C4-2B (cell line): ENCODE measurements at regions not wholly inside any gene's neighbourhood (a gene's known extent, or its start where the extent isn't known, plus 50 kb on each side); places are given as distances from the start of the nearest gene placed in this dataset.

Source experiments
- H3K27ac ChIP-seq: fragments of 450-650 bp; 2 replicates; pipeline ENCODE4 v1.5.1; 2017
- ZFX ChIP-seq: fragments of 450-650 bp; IDR thresholded peaks from 2 replicates; pipeline ENCODE4 v1.6.1; 2017
- TF ChIP-seq, protein P1 (sequence below): fragments of 450-650 bp; conservative IDR thresholded peaks from 2 replicates; pipeline ENCODE4 v1.5.1; 2017; ENCODE audit warnings: mild to moderate bottlenecking

DNA sequence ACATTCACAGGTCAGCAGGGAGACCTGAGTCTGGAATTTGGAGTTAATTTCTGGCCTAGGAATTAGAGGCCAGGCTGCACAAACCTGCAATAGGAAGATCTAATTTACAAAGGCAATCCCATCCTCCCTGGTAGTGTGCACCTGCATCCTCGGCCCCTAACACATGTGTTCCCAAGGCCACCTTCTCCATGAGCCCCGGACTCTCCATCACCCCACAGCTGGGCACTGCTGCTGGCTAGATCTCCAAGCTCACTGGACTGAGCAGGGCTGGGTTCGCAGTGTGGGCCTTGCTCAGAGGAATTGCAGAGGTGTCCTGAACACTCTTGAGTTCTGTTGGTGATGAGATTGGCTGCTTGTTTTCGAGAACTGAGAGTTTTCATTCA, 162.6 kb upstream of the TWIST2 start:
- no peak for TF ChIP-seq ZFX
- TF ChIP-seq, protein P1, sequence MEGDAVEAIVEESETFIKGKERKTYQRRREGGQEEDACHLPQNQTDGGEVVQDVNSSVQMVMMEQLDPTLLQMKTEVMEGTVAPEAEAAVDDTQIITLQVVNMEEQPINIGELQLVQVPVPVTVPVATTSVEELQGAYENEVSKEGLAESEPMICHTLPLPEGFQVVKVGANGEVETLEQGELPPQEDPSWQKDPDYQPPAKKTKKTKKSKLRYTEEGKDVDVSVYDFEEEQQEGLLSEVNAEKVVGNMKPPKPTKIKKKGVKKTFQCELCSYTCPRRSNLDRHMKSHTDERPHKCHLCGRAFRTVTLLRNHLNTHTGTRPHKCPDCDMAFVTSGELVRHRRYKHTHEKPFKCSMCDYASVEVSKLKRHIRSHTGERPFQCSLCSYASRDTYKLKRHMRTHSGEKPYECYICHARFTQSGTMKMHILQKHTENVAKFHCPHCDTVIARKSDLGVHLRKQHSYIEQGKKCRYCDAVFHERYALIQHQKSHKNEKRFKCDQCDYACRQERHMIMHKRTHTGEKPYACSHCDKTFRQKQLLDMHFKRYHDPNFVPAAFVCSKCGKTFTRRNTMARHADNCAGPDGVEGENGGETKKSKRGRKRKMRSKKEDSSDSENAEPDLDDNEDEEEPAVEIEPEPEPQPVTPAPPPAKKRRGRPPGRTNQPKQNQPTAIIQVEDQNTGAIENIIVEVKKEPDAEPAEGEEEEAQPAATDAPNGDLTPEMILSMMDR = no peak

GRCh38 chr2:238685713-238686112, 162.2 kb upstream of the TWIST2 start:
- TF ChIP-seq, protein P1 = no peak
- no peak for TF ChIP-seq ZFX
- H3K27ac ChIP-seq = no peak overlapping the region

More for the DNA sequence above, 162.6 kb upstream of the TWIST2 start:
- H3K27ac ChIP-seq = no peak overlapping the region

GRCh38 chr2:238686223-238686622, 161.7 kb upstream of the TWIST2 start:
- TF ChIP-seq, protein P1 = no peak
- no peak for TF ChIP-seq ZFX
- no peak overlapping the region for H3K27ac ChIP-seq

GRCh38 chr2:238688193-238689153, 159.4 kb upstream of the TWIST2 start:
- TF ChIP-seq ZFX = no peak
- TF ChIP-seq, protein P1 = no peak
- H3K27ac ChIP-seq = no peak overlapping the region

DNA sequence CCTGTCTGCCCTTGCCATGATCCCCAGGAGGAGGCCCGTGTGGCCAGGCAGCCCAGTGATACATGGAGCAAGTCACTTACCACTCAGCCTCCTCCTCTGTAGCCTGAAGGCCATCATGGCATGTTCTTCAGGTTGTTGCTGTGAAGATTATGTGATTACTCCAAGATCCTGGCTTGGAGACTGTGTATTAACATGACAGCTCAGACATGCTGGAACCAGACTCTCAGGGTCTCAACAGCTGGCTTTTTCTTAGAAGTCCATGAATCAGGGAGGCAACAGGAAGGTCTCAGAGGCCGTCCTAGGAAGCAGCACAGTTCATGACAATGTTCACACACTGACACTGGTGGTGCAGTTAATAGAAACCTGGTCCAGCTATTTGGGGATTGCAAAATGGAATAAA, 158.6 kb upstream of the TWIST2 start:
- H3K27ac ChIP-seq = no peak overlapping the region
- TF ChIP-seq, protein P1 = no peak
- TF ChIP-seq ZFX = no peak

GRCh38 chr2:238689871-238690389, 158.0 kb upstream of the TWIST2 start:
- H3K27ac ChIP-seq = no peak overlapping the region
- TF ChIP-seq, protein P1 = no peak
- no peak for TF ChIP-seq ZFX

GRCh38 chr2:238690511-238690910, 157.4 kb upstream of the TWIST2 start:
- no peak overlapping the region for H3K27ac ChIP-seq
- TF ChIP-seq ZFX = no peak
- TF ChIP-seq, protein P1 = no peak
